GM21619 (cell line): ENCODE measurements at regions not wholly inside any gene's neighbourhood (a gene's known extent, or its start where the extent isn't known, plus 50 kb on each side); places are given as distances from the start of the nearest gene placed in this dataset.
"Not testable (repeated sequence)": the region's sequence is repeated elsewhere in the genome, so short reads cannot be mapped to it uniquely, and the experiment has no call there.

Source experiments
- ATAC-seq: cut with Tn5 transposase; IDR thresholded peaks from one replicate; pipeline ENCODE4 v1.9.1; 2021; ENCODE audit not compliant: unreplicated experiment

DNA sequence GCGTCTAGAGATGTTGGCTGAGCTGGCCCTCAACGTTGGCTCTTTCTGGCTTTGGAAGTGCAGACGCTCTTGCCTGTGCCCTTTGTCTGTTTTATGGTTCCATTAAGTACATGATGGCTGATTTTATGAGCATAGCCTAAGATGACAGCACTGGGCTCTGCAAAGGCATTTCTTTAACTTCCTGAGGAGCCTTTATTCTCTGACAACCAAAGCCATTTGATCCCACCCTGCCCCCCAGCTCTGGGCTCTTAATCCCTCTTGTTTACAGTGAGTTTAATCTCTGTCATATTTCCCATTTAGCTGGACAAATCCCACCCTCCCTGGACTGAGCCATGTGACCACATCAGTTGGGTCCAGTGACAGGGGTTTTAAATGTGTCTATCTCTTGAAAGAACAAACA lies 195.9 kb downstream of the ACKR3 start:
- no peak for ATAC-seq

DNA sequence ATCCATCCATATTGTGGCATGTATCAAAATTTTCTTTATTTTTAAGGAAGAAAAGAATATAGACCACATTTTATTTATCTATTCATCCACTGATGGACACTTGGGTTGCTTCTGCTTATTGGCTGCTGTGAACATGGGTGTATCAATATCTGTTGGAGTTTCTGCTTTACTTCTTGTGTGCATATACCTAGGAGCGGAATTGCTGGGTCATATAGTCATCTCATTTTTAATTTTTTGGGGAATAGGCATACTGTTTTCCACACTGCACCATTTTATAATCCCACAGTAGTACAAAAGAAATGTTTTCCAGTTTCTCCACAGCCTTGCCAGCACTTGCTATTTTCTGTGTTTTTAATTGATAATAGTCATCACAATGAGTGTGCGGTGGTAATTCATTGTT lies 197.2 kb downstream of the ACKR3 start:
- no peak for ATAC-seq

DNA sequence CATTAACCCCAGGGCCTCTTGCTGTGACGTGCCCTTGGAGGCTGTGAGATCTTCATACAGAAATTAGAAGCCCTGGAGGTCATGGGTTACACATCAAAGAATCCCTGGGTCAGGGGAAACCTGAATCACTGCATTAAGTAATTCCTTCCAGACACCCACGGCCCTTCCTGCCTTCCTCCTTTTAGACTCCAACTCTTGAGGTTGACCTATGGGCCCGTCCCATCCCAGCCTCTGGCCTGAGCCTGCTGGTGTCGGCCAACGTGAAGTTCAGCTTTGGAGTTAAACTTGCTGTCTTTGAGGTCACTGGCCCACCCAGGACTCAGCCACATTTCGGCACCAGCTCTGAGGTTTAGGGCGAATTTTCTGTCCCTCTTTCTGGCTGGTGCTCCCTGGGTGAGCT lies 198.3 kb downstream of the ACKR3 start:
- no peak for ATAC-seq

DNA sequence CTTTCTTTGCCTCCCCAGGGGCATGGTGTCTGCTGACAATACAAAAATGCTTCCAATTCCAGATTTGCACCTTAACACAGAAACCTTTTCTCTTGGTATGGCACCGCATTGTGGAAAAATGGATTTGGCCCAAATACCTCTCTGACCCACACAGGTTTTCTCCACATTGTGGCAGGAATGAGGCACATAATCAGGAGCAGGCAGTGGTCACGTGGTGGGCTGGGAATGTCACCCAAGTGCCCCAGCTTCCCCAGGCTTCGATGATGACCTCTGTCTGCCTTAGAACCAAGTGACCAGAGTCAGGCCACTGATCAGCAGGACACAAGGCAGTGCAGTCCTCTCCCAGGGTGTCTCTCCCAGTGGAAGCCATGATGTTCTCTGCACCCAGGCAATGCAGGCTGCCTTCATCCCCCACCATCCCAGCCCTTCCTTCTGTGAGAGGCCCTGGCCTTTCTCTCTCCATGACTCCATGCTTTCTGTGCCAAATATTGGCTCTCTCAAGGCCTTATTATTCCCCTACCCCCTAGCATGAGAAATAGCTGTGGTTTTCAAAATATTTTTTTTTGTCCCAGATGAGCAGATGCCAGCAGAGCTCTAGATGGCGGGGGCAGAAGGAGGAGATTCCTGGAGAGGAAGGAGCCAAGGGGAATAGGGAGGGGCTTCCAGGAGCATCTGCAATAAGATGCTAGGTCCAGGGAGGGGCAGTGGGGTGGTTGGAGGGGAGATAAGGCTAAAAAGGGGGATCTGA lies 198.9 kb downstream of the ACKR3 start:
- no peak for ATAC-seq

DNA sequence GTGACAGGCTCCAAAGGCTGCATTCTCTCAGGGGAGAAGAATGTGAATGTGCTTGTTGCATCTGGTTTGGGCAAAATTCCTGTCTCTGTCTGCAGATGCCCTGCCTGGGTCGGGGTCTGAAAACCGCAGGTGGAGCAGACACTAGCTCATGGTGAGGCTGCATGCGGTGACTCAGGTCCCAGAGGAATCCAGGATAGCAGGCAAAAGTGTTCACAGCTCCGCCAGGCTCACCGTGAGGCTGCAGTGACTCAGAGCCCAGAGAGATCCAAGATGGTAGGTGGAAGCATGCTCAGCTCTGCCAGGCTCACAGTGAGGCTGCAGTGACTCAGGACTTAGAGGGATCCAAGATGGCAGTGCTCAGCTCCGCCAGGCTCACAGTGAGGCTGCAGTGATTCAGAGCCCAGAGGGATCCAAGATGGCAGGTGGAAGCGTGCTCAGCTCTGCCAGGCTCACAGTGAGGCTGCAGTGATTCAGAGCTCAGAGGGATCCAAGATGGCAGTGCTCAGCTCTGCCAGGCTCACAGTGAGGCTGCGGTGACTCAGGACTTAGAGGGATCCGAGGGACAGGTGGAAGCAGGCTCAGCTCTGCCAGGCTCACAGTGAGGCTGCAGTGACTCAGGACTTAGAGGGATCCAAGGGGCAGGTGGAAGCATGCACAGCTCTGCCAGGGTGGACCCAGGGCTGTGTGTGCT lies 200.5 kb downstream of the ACKR3 start:
- ATAC-seq = no peak

- ATAC-seq = no peak
Observed at GRCh38 chr2:236772220-236772837, 202.7 kb downstream of the ACKR3 start.

GRCh38 chr2:236773206-236773605 lies 203.6 kb downstream of the ACKR3 start:
- no peak for ATAC-seq

GRCh38 chr2:236774171-236774570 lies 204.5 kb downstream of the ACKR3 start:
- ATAC-seq = no peak

DNA sequence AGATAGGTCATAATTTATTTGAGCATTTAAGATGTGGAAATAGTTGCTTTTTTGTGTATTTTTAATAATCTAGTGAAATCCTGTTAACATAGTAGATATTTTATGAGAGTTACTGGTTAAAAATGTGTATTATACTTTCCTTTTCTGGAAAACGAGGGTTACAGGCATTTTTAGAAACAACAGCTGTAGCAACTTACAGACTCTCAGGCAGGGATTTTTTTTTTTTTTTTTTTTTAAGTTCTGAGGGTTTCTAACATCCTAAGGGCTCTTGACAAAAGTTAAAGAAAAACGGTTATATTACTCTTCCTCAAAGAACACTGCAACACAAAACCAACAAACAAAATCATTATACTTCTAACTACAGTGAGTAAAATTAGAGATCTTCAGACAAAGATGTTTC lies 205.9 kb downstream of the ACKR3 start:
- ATAC-seq = no peak

DNA sequence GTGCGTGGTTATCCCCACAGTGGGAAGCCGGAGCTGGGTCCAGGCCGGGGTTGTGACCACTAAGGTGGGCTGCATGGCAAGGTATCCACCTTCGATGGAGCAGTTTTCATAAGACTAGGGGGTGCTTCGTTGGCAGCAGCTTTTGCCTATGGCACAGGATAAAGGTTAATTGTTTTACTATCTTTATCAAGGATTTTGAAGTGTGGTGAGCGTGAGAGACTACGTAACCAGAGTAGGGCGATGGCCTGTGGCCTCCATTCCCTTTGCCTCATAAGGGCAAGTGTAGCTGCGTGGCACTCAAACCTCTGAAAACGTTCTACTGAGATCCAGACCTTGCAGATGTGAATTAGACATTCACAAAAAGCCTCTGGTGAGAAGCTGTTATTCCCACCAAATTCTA lies 206.6 kb downstream of the ACKR3 start:
- ATAC-seq = no peak

DNA sequence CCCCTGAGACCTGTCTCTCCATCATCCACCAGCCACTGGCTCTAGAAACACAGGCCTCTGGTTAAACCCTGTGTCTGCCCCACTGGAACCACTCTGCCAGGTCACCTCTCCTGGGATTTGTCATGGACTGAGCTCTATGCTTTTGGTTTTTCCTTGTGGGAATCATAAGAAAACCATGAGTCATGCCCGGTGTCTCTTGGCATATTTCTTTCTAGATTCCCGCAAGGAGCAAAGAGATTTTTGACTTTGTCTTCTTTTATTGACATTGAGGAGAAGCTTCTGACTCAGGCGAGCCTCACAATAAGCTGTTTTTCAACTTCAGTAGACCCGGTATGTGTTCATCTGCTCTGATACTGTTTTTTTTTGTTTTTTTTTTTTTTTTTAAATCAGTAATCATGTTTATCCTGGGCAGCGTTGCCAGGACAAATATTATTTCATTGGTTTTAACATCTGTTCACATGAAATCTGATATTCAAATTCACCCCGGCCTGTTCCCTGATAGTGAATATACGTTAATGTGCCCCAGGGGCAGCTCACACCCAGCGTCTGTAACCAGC lies 207.1 kb downstream of the ACKR3 start:
- ATAC-seq = no peak

GRCh38 chr2:236777408-236777807 lies 207.8 kb downstream of the ACKR3 start:
- no peak for ATAC-seq

DNA sequence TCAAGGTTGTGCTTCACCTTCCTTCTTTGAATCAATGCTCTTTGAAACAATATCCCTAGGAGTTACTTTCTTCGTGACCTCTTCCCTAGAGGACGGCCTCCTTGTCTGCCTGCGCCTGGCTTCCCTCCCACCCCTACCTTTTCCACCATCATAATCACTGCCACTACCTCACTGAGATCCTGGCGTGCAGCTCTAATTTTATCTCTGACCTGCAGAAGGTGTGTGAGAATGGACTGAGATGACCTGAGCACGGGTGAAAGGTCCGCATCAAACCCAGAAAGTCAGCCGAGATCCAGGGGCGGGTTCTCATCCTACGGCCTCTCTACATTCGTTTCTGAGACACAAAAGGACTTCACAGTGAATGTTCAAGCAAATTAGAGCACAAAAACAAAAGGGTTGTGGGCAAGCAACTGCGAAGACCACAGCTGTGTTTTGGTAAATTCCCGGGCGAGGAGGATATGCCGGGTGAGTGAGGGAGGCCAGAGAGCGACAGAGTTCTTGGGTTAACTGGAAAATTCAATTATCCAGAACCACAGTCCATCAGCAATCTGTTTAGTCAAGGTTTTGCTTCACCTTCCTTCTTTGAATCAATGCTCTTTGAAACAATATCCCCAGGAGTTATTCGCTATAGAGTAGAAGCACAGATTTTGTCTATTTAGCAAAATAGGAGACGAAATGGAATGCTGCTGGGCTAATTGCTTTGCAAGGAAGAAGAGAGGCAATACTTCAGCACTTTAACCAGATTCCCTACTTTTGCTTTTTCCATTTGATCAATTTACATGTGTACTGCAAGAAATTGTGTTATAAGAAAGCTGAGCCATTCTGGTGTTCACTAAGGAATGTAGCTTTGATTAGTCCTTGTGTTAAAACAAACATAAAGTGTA lies 212.6 kb downstream of the ACKR3 start:
- ATAC-seq = no peak

DNA sequence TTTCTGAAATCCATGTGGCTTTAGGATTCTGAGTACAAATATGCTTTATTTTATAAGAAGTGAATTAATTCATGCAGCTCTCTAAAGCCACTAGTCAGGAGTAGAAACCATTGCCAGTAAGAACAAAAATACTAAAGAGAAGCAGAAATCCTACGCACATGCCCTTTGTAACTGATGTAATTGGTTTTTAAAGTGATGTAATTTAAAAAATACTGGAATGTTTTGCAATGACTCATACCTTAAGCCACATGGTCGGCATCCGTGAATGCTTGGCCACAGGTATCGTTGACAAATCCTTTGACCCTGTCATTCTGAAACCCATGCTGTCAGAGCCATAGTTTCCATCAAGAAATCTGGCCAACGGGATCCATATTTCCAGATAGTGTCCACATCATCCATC lies 213.3 kb downstream of the ACKR3 start:
- ATAC-seq = no peak

DNA sequence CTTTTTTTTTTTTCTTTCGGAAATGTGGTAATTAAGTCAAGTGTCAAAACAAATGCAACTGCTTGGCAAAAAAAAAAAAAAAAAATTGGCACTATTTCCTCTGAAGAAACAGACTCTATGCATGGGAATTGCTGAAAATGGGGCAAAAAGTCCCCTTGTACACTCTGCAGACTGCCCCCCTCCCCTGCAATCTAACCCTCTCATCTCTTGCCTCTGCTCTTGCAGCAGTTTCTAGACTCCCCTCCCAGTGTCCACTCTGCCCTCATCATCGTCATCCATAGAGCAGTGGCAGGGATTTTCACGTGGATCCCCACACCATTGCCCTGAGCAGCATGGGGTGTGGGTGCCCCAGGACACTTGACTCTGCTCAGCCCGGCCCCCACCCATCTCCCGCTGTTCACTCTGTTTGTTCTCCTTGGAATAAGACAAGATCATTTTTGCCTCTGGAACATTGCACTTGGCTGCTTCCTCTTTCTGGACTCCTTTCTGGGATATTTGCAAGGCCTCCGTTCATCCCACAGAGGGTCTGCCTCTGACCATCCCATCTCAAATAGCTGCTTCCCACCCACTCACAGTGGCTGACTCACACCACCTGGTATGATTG lies 213.9 kb downstream of the ACKR3 start:
- ATAC-seq = no peak

GRCh38 chr2:236785611-236786057 lies 216.0 kb downstream of the ACKR3 start:
- no peak for ATAC-seq

- ATAC-seq = no peak
Observed at GRCh38 chr2:236786751-236787150, 217.1 kb downstream of the ACKR3 start.

DNA sequence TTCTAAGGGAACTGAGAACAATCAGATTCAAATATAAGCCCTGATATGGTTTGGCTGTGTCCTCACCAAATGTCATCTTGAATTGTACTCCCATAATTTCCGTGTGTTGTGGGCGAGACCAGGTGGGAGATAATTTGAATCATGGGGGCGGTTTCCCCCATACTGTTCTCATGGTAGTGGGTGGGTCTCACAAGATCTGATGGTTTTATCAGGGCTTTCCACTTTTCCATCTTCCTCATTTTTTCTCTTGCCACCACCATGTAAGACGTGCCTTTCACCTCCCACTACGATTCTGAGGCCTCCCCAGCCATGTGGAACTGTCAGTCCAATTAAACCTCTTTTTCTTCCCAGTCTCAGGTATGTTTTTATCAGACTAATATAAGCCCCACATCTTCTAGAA lies 217.8 kb downstream of the ACKR3 start:
- not testable (repeated sequence) for ATAC-seq

- ATAC-seq = no peak
Observed at GRCh38 chr2:236787885-236788284, 218.3 kb downstream of the ACKR3 start.

- no peak for ATAC-seq
Observed at GRCh38 chr2:236790963-236791362, 221.3 kb downstream of the ACKR3 start.
